ENCODE measurements at regions not wholly inside any gene's neighbourhood (a gene's known extent, or its start where the extent isn't known, plus 50 kb on each side); places are given as distances from the start of the nearest gene placed in this dataset.

DNA sequence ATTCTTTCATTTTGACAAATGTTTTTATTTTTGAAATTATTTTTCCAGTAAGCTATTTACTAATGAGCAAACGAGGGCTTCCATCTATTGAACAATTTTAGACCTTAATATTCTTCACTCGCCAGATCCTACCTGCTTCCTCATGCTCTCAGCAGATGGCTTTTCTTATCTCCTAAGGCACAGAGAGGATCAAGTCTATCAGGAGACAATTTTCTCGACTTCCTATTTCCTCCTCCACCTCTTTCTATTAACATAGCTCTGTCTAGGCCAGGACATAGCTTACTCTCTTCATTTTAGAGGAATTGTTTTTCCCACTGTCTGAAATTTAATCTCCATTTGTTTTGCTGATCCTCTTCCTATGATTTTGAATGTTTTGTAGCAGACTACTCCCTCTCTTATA lies 87.0 kb upstream of the MAN1A1 start:
- TF ChIP-seq SP1 (IDR thresholded peaks at IDR 0.05) (no peak), SP1 (CRISPR knock-in tag; IDR thresholded peaks at IDR 0.05) (no peak), PHF8 (CRISPR knock-in tag; IDR thresholded peaks at IDR 0.05) (no peak)
- TF ChIP-seq, protein P1, sequence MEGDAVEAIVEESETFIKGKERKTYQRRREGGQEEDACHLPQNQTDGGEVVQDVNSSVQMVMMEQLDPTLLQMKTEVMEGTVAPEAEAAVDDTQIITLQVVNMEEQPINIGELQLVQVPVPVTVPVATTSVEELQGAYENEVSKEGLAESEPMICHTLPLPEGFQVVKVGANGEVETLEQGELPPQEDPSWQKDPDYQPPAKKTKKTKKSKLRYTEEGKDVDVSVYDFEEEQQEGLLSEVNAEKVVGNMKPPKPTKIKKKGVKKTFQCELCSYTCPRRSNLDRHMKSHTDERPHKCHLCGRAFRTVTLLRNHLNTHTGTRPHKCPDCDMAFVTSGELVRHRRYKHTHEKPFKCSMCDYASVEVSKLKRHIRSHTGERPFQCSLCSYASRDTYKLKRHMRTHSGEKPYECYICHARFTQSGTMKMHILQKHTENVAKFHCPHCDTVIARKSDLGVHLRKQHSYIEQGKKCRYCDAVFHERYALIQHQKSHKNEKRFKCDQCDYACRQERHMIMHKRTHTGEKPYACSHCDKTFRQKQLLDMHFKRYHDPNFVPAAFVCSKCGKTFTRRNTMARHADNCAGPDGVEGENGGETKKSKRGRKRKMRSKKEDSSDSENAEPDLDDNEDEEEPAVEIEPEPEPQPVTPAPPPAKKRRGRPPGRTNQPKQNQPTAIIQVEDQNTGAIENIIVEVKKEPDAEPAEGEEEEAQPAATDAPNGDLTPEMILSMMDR (CRISPR knock-in tag; IDR thresholded peaks at IDR 0.05): no peak
- TF ChIP-seq, protein P2, sequence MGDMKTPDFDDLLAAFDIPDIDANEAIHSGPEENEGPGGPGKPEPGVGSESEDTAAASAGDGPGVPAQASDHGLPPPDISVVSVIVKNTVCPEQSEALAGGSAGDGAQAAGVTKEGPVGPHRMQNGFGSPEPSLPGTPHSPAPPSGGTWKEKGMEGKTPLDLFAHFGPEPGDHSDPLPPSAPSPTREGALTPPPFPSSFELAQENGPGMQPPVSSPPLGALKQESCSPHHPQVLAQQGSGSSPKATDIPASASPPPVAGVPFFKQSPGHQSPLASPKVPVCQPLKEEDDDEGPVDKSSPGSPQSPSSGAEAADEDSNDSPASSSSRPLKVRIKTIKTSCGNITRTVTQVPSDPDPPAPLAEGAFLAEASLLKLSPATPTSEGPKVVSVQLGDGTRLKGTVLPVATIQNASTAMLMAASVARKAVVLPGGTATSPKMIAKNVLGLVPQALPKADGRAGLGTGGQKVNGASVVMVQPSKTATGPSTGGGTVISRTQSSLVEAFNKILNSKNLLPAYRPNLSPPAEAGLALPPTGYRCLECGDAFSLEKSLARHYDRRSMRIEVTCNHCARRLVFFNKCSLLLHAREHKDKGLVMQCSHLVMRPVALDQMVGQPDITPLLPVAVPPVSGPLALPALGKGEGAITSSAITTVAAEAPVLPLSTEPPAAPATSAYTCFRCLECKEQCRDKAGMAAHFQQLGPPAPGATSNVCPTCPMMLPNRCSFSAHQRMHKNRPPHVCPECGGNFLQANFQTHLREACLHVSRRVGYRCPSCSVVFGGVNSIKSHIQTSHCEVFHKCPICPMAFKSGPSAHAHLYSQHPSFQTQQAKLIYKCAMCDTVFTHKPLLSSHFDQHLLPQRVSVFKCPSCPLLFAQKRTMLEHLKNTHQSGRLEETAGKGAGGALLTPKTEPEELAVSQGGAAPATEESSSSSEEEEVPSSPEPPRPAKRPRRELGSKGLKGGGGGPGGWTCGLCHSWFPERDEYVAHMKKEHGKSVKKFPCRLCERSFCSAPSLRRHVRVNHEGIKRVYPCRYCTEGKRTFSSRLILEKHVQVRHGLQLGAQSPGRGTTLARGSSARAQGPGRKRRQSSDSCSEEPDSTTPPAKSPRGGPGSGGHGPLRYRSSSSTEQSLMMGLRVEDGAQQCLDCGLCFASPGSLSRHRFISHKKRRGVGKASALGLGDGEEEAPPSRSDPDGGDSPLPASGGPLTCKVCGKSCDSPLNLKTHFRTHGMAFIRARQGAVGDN (CRISPR knock-in tag; IDR thresholded peaks at IDR 0.05): no peak
